ENCODE measurements at regions not wholly inside any gene's neighbourhood (a gene's known extent, or its start where the extent isn't known, plus 50 kb on each side); places are given as distances from the start of the nearest gene placed in this dataset.

DNA sequence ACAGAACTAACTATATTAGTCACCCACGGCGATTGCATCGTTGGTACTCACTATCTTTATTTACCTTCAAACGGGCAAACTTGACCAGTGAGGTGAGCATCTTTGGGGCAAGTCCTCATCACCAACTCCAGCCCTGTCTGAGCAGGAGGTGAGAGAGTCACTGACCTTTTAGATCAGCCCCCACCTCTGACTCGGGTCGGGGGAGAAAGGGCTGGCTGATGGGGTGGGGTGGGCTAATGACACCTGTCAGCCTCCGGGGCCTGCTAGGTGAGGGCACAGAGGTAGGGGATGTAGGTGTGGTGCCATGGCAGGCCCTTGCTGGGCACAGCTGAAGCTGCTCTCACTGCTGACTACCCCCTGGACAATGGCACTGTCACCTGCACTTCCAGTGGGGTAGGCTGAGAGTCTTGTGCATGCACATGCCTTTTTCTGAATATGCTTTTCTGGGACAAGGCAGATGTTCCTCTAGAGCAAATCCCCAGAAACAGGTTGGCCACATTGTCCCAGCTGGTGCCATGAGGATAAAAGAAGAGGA lies 359.5 kb upstream of the MKI67 start:
- Histone ChIP-seq H3K9me3 (ENCODE audit: insufficient read depth, low read length, severe bottlenecking) (no peaks in the 10 kb centered on the region), H3K4me2 (ENCODE audit: insufficient read depth, low read length) (no peak overlapping the region), H3K4me3 (ENCODE audit: low read depth in 1 of 2, low read length in 2 of 2) (no peak overlapping the region), H3K36me3 (ENCODE audit: insufficient read depth, low read length) (no peaks in the 10 kb centered on the region), H4K20me1 (ENCODE audit: insufficient read depth, low read length) (no peaks in the 10 kb centered on the region; the same call in 1 of the 2 replicates), H3K4me1 (ENCODE audit: insufficient read depth, low read length) (no peaks in the 10 kb centered on the region), H3K27ac (ENCODE audit: low read length) (no peak overlapping the region), H3K79me2 (ENCODE audit: insufficient read depth, low read length) (no peaks in the 10 kb centered on the region), H3K9ac (ENCODE audit: low read depth, low read length) (no peak overlapping the region), H2AFZ (ENCODE audit: low read depth, low read length) (no peak overlapping the region), H3K27me3 (ENCODE audit: insufficient read depth, low read length, poor library complexity) (no peaks in the 10 kb centered on the region)
- DNase-seq (no peak), ATAC-seq (ENCODE audit: insufficient read depth, low read depth) (no peak)
- TF ChIP-seq EZH2 (IDR thresholded peaks at IDR 0.05; ENCODE audit: borderline replicate concordance, low read depth, low read length, severe bottlenecking): no peak
- TF ChIP-seq, protein P1, sequence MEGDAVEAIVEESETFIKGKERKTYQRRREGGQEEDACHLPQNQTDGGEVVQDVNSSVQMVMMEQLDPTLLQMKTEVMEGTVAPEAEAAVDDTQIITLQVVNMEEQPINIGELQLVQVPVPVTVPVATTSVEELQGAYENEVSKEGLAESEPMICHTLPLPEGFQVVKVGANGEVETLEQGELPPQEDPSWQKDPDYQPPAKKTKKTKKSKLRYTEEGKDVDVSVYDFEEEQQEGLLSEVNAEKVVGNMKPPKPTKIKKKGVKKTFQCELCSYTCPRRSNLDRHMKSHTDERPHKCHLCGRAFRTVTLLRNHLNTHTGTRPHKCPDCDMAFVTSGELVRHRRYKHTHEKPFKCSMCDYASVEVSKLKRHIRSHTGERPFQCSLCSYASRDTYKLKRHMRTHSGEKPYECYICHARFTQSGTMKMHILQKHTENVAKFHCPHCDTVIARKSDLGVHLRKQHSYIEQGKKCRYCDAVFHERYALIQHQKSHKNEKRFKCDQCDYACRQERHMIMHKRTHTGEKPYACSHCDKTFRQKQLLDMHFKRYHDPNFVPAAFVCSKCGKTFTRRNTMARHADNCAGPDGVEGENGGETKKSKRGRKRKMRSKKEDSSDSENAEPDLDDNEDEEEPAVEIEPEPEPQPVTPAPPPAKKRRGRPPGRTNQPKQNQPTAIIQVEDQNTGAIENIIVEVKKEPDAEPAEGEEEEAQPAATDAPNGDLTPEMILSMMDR (IDR thresholded peaks at IDR 0.05; ENCODE audit: borderline replicate concordance, extremely low read depth, low read length, poor library complexity, severe bottlenecking): no peak

DNA sequence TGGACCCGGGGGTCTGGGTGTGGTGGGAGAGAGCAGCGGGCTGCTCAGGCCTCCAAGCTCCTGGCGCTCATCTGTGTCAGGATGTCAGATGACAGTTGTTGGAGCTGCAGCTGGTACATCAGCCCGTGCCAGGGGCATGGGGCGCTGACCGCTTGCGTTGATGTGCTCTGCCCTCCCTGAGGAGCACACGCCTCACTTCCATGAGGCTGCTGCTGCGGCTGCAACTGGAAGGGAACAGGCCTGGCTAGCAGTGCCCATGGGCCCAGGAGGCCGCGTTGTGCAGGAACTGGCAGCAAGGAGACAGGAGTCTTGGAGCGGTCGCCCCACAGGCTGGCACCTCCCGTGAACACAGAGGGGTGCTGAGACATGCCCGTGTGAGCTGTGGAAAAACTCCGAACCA lies 361.3 kb upstream of the MKI67 start:
- TF ChIP-seq EZH2 (IDR thresholded peaks at IDR 0.05; ENCODE audit: borderline replicate concordance, low read depth, low read length, severe bottlenecking): no peak
- TF ChIP-seq, protein P1 (IDR thresholded peaks at IDR 0.05; ENCODE audit: borderline replicate concordance, extremely low read depth, low read length, poor library complexity, severe bottlenecking): no peak
- no peak for DNase-seq
- Histone ChIP-seq H4K20me1 (ENCODE audit: insufficient read depth, low read length) (no peaks in the 10 kb centered on the region; the same call in 1 of the 2 replicates), H3K79me2 (ENCODE audit: insufficient read depth, low read length) (no peaks in the 10 kb centered on the region), H3K27ac (ENCODE audit: low read length) (no peak overlapping the region), H3K27me3 (ENCODE audit: insufficient read depth, low read length, poor library complexity) (no peaks in the 10 kb centered on the region), H3K36me3 (ENCODE audit: insufficient read depth, low read length) (no peaks in the 10 kb centered on the region), H3K4me1 (ENCODE audit: insufficient read depth, low read length) (no peaks in the 10 kb centered on the region), H3K9me3 (ENCODE audit: insufficient read depth, low read length, severe bottlenecking) (no peaks in the 10 kb centered on the region), H3K9ac (ENCODE audit: low read depth, low read length) (no peak overlapping the region), H3K4me2 (ENCODE audit: insufficient read depth, low read length) (no peak overlapping the region), H3K4me3 (ENCODE audit: low read depth in 1 of 2, low read length in 2 of 2) (no peak overlapping the region), H2AFZ (ENCODE audit: low read depth, low read length) (no peak overlapping the region)
- ATAC-seq (ENCODE audit: insufficient read depth, low read depth): no peak

DNA sequence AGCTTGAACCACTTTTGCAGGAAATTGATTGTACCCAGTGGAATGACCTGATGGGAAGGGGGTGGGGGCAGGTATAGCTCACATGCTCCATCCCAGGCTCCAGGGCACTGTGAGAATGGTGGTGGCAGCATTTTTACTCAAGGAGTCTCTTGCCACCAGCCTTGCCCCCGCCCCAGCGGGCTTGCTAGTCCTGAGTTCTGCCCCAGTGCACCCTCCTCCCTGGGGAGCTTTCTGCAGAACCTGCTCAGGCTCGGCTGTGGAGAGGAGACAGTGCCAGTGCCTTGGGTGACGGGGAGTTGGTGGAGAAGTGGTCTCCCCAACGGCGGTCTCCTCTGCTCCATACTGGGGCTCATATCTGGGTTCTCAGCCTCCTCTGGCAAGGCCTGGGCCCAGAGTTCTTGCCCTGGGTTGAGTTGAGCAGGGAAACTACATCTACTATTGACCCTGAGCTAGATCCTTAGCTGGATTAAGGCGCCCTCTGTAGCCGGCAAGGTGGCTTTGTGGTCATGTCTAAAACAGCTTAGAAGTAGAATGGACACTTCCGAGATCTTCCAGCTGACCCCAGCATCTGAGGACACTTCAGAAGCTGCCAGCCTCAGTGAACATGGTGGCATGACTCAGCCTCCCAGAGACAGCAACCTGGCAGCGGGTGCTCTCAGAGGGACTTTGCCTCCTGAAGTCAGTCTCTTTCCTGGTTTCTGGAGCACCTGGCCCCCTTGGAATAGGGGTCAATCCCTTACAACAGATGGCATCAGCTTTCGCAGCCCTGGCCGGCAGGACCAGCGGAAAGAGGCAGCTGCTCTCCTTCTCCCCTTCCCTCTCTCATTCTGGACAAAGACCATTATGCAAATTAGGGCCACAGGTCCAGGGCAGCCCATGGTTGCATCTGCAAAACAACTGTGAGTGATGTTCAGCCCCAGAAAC lies 363.4 kb upstream of the MKI67 start:
- TF ChIP-seq EZH2 (IDR thresholded peaks at IDR 0.05; ENCODE audit: borderline replicate concordance, low read depth, low read length, severe bottlenecking): no peak
- TF ChIP-seq, protein P1 (IDR thresholded peaks at IDR 0.05; ENCODE audit: borderline replicate concordance, extremely low read depth, low read length, poor library complexity, severe bottlenecking): no peak
- ATAC-seq (ENCODE audit: insufficient read depth, low read depth) (no peak), DNase-seq (no peak)
- Histone ChIP-seq H3K79me2 (ENCODE audit: insufficient read depth, low read length) (no peaks in the 10 kb centered on the region), H3K36me3 (ENCODE audit: insufficient read depth, low read length) (no peaks in the 10 kb centered on the region), H3K9me3 (ENCODE audit: insufficient read depth, low read length, severe bottlenecking) (no peaks in the 10 kb centered on the region), H3K4me3 (ENCODE audit: low read depth in 1 of 2, low read length in 2 of 2) (no peak overlapping the region), H3K4me1 (ENCODE audit: insufficient read depth, low read length) (no peaks in the 10 kb centered on the region), H3K27me3 (ENCODE audit: insufficient read depth, low read length, poor library complexity) (no peaks in the 10 kb centered on the region), H3K27ac (ENCODE audit: low read length) (no peak overlapping the region), H3K9ac (ENCODE audit: low read depth, low read length) (no peak overlapping the region), H2AFZ (ENCODE audit: low read depth, low read length) (no peak overlapping the region), H3K4me2 (ENCODE audit: insufficient read depth, low read length) (no peak overlapping the region), H4K20me1 (ENCODE audit: insufficient read depth, low read length) (no peaks in the 10 kb centered on the region; the same call in 1 of the 2 replicates)
